IMR-90 (cell line): ENCODE measurements at regions not wholly inside any gene's neighbourhood (a gene's known extent, or its start where the extent isn't known, plus 50 kb on each side); places are given as distances from the start of the nearest gene placed in this dataset.
"Not testable (repeated sequence)": the region's sequence is repeated elsewhere in the genome, so short reads cannot be mapped to it uniquely, and the experiment has no call there.

ENCODE experiments used
- CEBPB ChIP-seq: IDR thresholded peaks from 2 replicates; pipeline ENCODE4 v1.6.1; 2012; ENCODE audit warnings: low read depth, low read length, improper control_type of control experiment
- CHD1 ChIP-seq: IDR thresholded peaks from 2 replicates; pipeline ENCODE4 v1.6.1; 2012; ENCODE audit warnings: low read depth, low read length, improper control_type of control experiment
- FOS ChIP-seq: fragments of 150-350 bp; IDR thresholded peaks from 2 replicates; pipeline ENCODE4 v1.6.1; 2016; ENCODE audit warnings: low read depth, low read length
- MXI1 ChIP-seq: IDR thresholded peaks from 2 replicates; pipeline ENCODE4 v1.6.1; 2012; ENCODE audit warnings: low read depth, mild to moderate bottlenecking, low read length, moderate library complexity, borderline replicate concordance
- POLR2A ChIP-seq: IDR thresholded peaks from 2 replicates; pipeline ENCODE4 v1.6.1; 2012; ENCODE audit warnings: mild to moderate bottlenecking, low read depth, low read length
- RAD21 ChIP-seq: IDR thresholded peaks from 2 replicates; pipeline ENCODE4 v1.6.1; 2012; ENCODE audit warnings: low read length, improper control_type of control experiment
- RCOR1 ChIP-seq: IDR thresholded peaks from 2 replicates; pipeline ENCODE4 v1.6.1; 2012; ENCODE audit warnings: mild to moderate bottlenecking, low read length, improper control_type of control experiment; ENCODE audit not compliant: insufficient replicate concordance
- RFX5 ChIP-seq: IDR thresholded peaks from 2 replicates; pipeline ENCODE4 v1.8.0; 2012; ENCODE audit warnings: low read depth, mild to moderate bottlenecking, low read length, moderate library complexity
- TF ChIP-seq, protein P1 (sequence below): conservative IDR thresholded peaks from 2 replicates; pipeline ENCODE4 v1.5.1; 2012; ENCODE audit warnings: mild to moderate bottlenecking, low read depth, low read length, improper control_type of control experiment
- TF ChIP-seq, protein P2 (sequence below): fragments of 150-350 bp; IDR thresholded peaks from 2 replicates; pipeline ENCODE4 v1.6.1; 2017; ENCODE audit warnings: mild to moderate bottlenecking, antibody characterized with exemption, low read length, low read depth
- TF ChIP-seq, protein P3 (sequence below): fragments of 150-350 bp; IDR thresholded peaks from 2 replicates; pipeline ENCODE4 v1.6.1; 2016; ENCODE audit warnings: low read depth, mild to moderate bottlenecking, low read length, moderate library complexity, borderline replicate concordance

DNA sequence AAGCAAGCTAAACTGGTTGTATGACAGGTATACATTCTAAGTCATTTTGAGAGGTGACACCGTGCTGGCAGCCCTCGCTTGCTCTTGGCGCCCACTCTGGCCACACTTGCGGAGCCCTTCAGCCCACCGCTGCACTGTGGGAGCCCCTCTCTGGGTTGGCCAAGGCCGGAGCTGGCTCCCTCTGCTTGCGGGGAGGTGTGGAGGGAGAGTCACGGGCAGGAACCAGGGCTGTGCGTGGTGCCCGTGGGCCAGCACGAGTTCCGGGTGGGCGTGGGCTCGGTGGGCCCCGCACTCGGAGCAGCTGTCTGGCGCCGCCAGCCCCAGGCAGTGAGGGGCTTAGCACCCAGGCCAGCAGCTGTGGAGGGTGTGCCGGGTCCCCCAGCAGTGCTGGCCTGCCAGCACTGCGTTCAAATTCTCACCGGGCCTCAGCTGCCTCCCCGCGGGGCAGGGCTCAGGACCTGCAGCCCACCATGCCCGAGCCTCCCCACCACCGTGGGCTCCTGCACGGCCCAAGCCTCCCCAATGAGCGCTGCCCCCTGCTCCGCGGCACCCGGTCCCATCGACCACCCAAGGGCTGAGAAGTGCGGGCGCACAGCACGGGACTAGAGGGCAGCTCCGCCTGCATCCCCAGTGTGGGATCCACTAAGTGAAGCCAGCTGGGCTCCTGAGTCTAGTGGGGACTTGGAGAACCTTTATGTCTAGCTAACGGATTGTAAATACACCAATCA is 269.0 kb upstream of the MKLN1 start:
- TF ChIP-seq, protein P1, sequence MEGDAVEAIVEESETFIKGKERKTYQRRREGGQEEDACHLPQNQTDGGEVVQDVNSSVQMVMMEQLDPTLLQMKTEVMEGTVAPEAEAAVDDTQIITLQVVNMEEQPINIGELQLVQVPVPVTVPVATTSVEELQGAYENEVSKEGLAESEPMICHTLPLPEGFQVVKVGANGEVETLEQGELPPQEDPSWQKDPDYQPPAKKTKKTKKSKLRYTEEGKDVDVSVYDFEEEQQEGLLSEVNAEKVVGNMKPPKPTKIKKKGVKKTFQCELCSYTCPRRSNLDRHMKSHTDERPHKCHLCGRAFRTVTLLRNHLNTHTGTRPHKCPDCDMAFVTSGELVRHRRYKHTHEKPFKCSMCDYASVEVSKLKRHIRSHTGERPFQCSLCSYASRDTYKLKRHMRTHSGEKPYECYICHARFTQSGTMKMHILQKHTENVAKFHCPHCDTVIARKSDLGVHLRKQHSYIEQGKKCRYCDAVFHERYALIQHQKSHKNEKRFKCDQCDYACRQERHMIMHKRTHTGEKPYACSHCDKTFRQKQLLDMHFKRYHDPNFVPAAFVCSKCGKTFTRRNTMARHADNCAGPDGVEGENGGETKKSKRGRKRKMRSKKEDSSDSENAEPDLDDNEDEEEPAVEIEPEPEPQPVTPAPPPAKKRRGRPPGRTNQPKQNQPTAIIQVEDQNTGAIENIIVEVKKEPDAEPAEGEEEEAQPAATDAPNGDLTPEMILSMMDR = not testable (repeated sequence)
- not testable (repeated sequence) for TF ChIP-seq CHD1, FOS, POLR2A, MXI1, RFX5, RCOR1, RAD21, CEBPB
- TF ChIP-seq, protein P2, sequence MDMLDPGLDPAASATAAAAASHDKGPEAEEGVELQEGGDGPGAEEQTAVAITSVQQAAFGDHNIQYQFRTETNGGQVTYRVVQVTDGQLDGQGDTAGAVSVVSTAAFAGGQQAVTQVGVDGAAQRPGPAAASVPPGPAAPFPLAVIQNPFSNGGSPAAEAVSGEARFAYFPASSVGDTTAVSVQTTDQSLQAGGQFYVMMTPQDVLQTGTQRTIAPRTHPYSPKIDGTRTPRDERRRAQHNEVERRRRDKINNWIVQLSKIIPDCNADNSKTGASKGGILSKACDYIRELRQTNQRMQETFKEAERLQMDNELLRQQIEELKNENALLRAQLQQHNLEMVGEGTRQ = not testable (repeated sequence)
- TF ChIP-seq, protein P3, sequence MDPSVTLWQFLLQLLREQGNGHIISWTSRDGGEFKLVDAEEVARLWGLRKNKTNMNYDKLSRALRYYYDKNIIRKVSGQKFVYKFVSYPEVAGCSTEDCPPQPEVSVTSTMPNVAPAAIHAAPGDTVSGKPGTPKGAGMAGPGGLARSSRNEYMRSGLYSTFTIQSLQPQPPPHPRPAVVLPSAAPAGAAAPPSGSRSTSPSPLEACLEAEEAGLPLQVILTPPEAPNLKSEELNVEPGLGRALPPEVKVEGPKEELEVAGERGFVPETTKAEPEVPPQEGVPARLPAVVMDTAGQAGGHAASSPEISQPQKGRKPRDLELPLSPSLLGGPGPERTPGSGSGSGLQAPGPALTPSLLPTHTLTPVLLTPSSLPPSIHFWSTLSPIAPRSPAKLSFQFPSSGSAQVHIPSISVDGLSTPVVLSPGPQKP = not testable (repeated sequence)
